BE2C (cell line): ENCODE measurements at regions not wholly inside any gene's neighbourhood (a gene's known extent, or its start where the extent isn't known, plus 50 kb on each side); places are given as distances from the start of the nearest gene placed in this dataset.

Source experiments
- DNase-seq: peaks from one replicate; pipeline ENCODE4 v3.0.0-alpha.2; 2020
- H3K27me3 ChIP-seq: fragments of 250-450 bp; sonication (Bioruptor Pico); 2 replicates; pipeline ENCODE4 v1.5.1; 2020; ENCODE audit warnings: mild to moderate bottlenecking
- H3K36me3 ChIP-seq: fragments of 250-450 bp; sonication (Bioruptor Pico); 2 replicates; pipeline ENCODE4 v1.5.1; 2020; ENCODE audit warnings: mild to moderate bottlenecking
- H3K4me1 ChIP-seq: fragments of 250-450 bp; sonication (Bioruptor Pico); 2 replicates; pipeline ENCODE4 v1.5.1; 2020
- H3K4me3 ChIP-seq: 2 replicates; pipeline ENCODE4 v1.5.1; 2011; ENCODE audit warnings: low read depth, low read length
- H3K9me3 ChIP-seq: fragments of 250-450 bp; sonication (Bioruptor Pico); 2 replicates; pipeline ENCODE4 v1.5.1; 2020
- TF ChIP-seq, protein P1 (sequence below): IDR thresholded peaks from 2 replicates; pipeline ENCODE4 v1.5.1; 2012; ENCODE audit warnings: mild to moderate bottlenecking, low read depth, low read length

- Histone ChIP-seq H3K27me3 (no peaks in the 10 kb centered on the region), H3K4me3 (no peak overlapping the region), H3K36me3 (no peaks in the 10 kb centered on the region), H3K4me1 (peaks cover 4% of the 10 kb centered on the region), H3K9me3 (no peaks in the 10 kb centered on the region)
- TF ChIP-seq, protein P1, sequence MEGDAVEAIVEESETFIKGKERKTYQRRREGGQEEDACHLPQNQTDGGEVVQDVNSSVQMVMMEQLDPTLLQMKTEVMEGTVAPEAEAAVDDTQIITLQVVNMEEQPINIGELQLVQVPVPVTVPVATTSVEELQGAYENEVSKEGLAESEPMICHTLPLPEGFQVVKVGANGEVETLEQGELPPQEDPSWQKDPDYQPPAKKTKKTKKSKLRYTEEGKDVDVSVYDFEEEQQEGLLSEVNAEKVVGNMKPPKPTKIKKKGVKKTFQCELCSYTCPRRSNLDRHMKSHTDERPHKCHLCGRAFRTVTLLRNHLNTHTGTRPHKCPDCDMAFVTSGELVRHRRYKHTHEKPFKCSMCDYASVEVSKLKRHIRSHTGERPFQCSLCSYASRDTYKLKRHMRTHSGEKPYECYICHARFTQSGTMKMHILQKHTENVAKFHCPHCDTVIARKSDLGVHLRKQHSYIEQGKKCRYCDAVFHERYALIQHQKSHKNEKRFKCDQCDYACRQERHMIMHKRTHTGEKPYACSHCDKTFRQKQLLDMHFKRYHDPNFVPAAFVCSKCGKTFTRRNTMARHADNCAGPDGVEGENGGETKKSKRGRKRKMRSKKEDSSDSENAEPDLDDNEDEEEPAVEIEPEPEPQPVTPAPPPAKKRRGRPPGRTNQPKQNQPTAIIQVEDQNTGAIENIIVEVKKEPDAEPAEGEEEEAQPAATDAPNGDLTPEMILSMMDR: no peak
- no peak for DNase-seq
These were observed 99.3 kb downstream of the PHLDA1 start for GRCh38 chr12:75932241-75932640.

DNA sequence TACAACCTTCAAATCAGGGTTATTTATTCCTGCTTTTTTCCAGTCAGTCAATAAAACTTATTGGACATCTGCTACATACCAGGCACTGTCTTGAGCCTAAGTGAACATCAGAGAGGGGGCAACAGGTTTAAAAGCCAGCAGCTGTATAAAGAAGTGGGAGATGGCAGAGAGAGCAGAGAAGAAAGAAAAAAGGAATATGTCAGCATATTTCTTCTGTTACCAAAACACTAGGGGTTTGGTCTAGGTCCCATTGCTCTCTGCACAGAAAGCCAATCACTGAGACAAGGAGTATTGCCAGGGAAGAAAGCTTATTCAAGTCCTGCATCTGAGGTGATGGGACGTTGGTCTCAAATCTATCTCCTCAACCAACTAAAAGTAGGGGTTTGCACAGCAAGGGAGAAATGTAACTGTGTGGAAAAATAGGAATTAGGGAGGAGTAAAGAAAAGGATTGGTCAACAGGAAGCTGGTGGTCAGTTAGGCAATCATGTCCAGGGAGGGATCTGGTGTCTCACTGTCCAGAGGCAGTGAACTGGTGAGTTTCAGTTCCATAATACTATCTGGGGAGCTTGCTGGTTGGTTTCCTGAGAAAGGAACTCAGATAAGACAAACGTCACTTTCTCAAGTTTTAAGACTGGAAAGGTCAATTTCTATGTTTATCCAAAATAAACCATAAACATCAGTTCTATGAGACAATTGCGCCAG is 107.5 kb downstream of the PHLDA1 start:
- DNase-seq: no peak

DNA sequence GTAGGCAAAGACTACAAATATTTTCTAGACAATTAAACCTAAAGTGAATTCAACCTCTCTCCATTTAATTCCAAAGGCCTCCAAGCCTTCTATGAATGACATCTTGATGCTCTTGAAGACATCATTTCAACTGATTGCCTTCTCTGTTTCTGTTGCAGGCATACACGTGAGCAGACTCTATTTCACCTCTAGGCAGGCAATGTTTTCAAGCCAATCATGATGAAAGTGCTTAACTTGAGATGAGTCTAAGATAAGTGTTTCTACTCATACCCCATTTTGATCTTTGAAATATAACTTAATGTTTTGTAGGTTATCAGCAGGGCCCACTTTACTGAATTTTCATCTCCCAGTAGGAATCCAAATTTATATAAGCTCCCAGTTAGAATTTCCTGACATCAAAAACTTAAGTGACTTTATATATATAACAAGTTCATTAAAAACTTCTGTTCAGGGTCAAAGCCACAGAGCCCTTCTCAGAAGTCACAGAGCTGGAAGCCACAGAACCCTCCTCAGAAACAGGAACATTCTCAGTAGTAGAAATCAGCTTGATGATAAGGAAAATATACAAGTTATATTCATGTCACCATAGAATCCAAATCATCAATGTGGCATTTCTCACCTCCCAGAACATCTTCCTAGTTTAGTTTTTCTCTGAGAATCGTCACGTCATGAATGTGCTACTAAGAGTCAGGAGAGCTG is 108.5 kb downstream of the PHLDA1 start:
- Histone ChIP-seq H3K36me3 (no peaks in the 10 kb centered on the region), H3K4me1 (no peaks in the 10 kb centered on the region), H3K27me3 (no peaks in the 10 kb centered on the region), H3K9me3 (no peaks in the 10 kb centered on the region; the same call in 1 of the 2 replicates), H3K4me3 (no peak overlapping the region)
- DNase-seq: no peak
- TF ChIP-seq, protein P1: no peak

More for the DNA sequence above, 107.5 kb downstream of the PHLDA1 start:
- H3K36me3 ChIP-seq: no peaks in the 10 kb centered on the region
- no peaks in the 10 kb centered on the region; the same call in 1 of the 2 replicates for H3K9me3 ChIP-seq
- TF ChIP-seq, protein P1: no peak
- H3K4me1 ChIP-seq: no peaks in the 10 kb centered on the region
- H3K4me3 ChIP-seq: no peak overlapping the region
- no peaks in the 10 kb centered on the region for H3K27me3 ChIP-seq

GRCh38 chr12:75921622-75922289 is 109.8 kb downstream of the PHLDA1 start:
- no peak overlapping the region for H3K4me3 ChIP-seq
- TF ChIP-seq, protein P1: no peak

GRCh38 chr12:75917715-75918114 is 113.9 kb downstream of the PHLDA1 start:
- Histone ChIP-seq H3K4me3 (no peak overlapping the region), H3K4me1 (peaks cover 7% of the 10 kb centered on the region), H3K27me3 (no peaks in the 10 kb centered on the region), H3K36me3 (no peaks in the 10 kb centered on the region), H3K9me3 (no peaks in the 10 kb centered on the region)
- DNase-seq: no peak
- TF ChIP-seq, protein P1: no peak

More at GRCh38 chr12:75921622-75922289, 109.8 kb downstream of the PHLDA1 start:
- H3K9me3 ChIP-seq: no peaks in the 10 kb centered on the region; the same call in 1 of the 2 replicates
- no peak for DNase-seq
- H3K4me1 ChIP-seq: peaks cover 4% of the 10 kb centered on the region; the same call in 1 of the 2 replicates
- H3K36me3 ChIP-seq: no peaks in the 10 kb centered on the region
- H3K27me3 ChIP-seq: no peaks in the 10 kb centered on the region
